Astrocyte (in vitro differentiated cells and primary cell): ENCODE measurements at regions not wholly inside any gene's neighbourhood (a gene's known extent, or its start where the extent isn't known, plus 50 kb on each side); places are given as distances from the start of the nearest gene placed in this dataset.

Experiments used
- DNase-seq: peaks from one replicate; pipeline ENCODE4 v3.0.0-alpha.2; 2010; ENCODE audit warnings: low read depth
- FAIRE-seq: peaks from 2 replicates; lab custom pipeline; 2011; peaks lifted over from hg19 to GRCh38; lab: Jason Lieb, UNC
- H2AFZ ChIP-seq: 2 replicates; pipeline ENCODE4 v1.6.0; 2012; ENCODE audit warnings: low read depth, low read length, inconsistent platforms
- H3K27ac ChIP-seq: 2 replicates; pipeline ENCODE4 v1.5.1; 2011; ENCODE audit warnings: low read depth, low read length, inconsistent platforms
- H3K27me3 ChIP-seq: 2 replicates; pipeline ENCODE4 v1.6.0; 2011; ENCODE audit warnings: low read length, inconsistent platforms; ENCODE audit not compliant: insufficient read depth
- H3K36me3 ChIP-seq: 2 replicates; pipeline ENCODE4 v1.5.1; 2011; ENCODE audit warnings: low read length, inconsistent platforms; ENCODE audit not compliant: insufficient read depth
- H3K4me1 ChIP-seq: 2 replicates; pipeline ENCODE4 v1.5.1; 2011; ENCODE audit warnings: low read length, inconsistent platforms; ENCODE audit not compliant: insufficient read depth
- H3K4me2 ChIP-seq: 2 replicates; pipeline ENCODE4 v1.6.0; 2012; ENCODE audit warnings: low read length, inconsistent platforms
- H3K4me3 ChIP-seq: 2 replicates; pipeline ENCODE4 v1.5.1; 2011; ENCODE audit warnings: low read depth, mild to moderate bottlenecking, low read length, inconsistent platforms; ENCODE audit not compliant: insufficient read depth
- H3K79me2 ChIP-seq: 2 replicates; pipeline ENCODE4 v1.6.0; 2012; ENCODE audit warnings: mild to moderate bottlenecking, low read length, inconsistent platforms; ENCODE audit not compliant: insufficient read depth
- H3K9ac ChIP-seq: 2 replicates; pipeline ENCODE4 v1.6.0; 2012; ENCODE audit warnings: mild to moderate bottlenecking, low read length, inconsistent platforms
- H3K9me3 ChIP-seq: 2 replicates; pipeline ENCODE4 v1.5.1; 2012; ENCODE audit warnings: low read depth, mild to moderate bottlenecking, low read length, inconsistent platforms; ENCODE audit not compliant: insufficient read depth
- H4K20me1 ChIP-seq: 2 replicates; pipeline ENCODE4 v1.6.0; 2012; ENCODE audit warnings: low read length, inconsistent platforms; ENCODE audit not compliant: insufficient read depth
- H3K27ac Mint-ChIP-seq: one replicate; pipeline ENCODE4 v1.8.0; 2021; ENCODE audit warnings: mild to moderate bottlenecking, mixed read lengths; ENCODE audit not compliant: unreplicated experiment
- H3K27me3 Mint-ChIP-seq: one replicate; pipeline ENCODE4 v1.8.0; 2021; ENCODE audit warnings: low read depth, mixed read lengths; ENCODE audit not compliant: unreplicated experiment
- H3K36me3 Mint-ChIP-seq: one replicate; pipeline ENCODE4 v1.8.0; 2021; ENCODE audit warnings: low read depth, mixed read lengths; ENCODE audit not compliant: unreplicated experiment
- H3K4me1 Mint-ChIP-seq: one replicate; pipeline ENCODE4 v1.8.0; 2021; ENCODE audit warnings: low read depth, mixed read lengths; ENCODE audit not compliant: unreplicated experiment
- H3K4me3 Mint-ChIP-seq: one replicate; pipeline ENCODE4 v1.8.0; 2021; ENCODE audit warnings: mild to moderate bottlenecking, moderate library complexity, mixed read lengths; ENCODE audit not compliant: unreplicated experiment
- H3K9me3 Mint-ChIP-seq: one replicate; pipeline ENCODE4 v1.8.0; 2021; ENCODE audit warnings: mild to moderate bottlenecking, mixed read lengths; ENCODE audit not compliant: unreplicated experiment
- EZH2 ChIP-seq: IDR thresholded peaks from 2 replicates; pipeline ENCODE4 v1.6.1; 2012; ENCODE audit warnings: mild to moderate bottlenecking, low read length, inconsistent platforms; ENCODE audit not compliant: insufficient read depth
- TF ChIP-seq, protein P1 (sequence below): IDR thresholded peaks from 2 replicates; pipeline ENCODE4 v1.5.1; 2011; ENCODE audit warnings: low read depth, mild to moderate bottlenecking, inconsistent platforms, low read length, moderate library complexity; ENCODE audit not compliant: insufficient read depth

DNA sequence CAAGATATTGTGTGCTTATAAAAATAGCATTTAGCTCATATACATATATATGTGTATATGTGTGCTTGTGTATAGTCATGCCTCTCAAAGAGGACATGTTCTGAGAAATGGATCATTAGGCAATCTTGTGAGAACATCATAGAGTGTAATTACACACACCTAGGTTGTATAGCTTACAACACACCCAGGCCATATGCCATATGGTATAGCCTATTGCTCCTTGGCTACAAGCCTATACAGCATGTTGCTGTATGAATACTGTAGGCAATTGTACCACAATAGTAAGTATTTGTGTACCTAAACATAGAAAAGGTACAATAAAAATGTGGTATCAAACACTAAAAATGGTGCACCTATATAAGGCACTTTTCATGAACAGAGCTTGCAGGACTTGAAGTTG, 1510.5 kb upstream of the LRRTM3 start:
- H3K4me1 ChIP-seq: no peaks in the 10 kb centered on the region
- H3K36me3 ChIP-seq: no peaks in the 10 kb centered on the region
- FAIRE-seq (no peak), DNase-seq (no peak)
- Mint-ChIP-seq H3K27me3 (no peaks in the 10 kb centered on the region), H3K27ac (peak overlapping the region; percentile 22), H3K36me3 (no peaks in the 10 kb centered on the region), H3K4me3 (no peak overlapping the region), H3K4me1 (peaks cover 22% of the 10 kb centered on the region), H3K9me3 (peaks cover 2% of the 10 kb centered on the region)
- H3K27ac ChIP-seq: no peak overlapping the region
- H2AFZ ChIP-seq: no peak overlapping the region
- no peak overlapping the region for H3K9ac ChIP-seq
- no peaks in the 10 kb centered on the region for H3K9me3 ChIP-seq
- TF ChIP-seq, protein P1, sequence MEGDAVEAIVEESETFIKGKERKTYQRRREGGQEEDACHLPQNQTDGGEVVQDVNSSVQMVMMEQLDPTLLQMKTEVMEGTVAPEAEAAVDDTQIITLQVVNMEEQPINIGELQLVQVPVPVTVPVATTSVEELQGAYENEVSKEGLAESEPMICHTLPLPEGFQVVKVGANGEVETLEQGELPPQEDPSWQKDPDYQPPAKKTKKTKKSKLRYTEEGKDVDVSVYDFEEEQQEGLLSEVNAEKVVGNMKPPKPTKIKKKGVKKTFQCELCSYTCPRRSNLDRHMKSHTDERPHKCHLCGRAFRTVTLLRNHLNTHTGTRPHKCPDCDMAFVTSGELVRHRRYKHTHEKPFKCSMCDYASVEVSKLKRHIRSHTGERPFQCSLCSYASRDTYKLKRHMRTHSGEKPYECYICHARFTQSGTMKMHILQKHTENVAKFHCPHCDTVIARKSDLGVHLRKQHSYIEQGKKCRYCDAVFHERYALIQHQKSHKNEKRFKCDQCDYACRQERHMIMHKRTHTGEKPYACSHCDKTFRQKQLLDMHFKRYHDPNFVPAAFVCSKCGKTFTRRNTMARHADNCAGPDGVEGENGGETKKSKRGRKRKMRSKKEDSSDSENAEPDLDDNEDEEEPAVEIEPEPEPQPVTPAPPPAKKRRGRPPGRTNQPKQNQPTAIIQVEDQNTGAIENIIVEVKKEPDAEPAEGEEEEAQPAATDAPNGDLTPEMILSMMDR: no peak
- TF ChIP-seq EZH2: no peak
- no peak overlapping the region for H3K4me2 ChIP-seq
- no peaks in the 10 kb centered on the region for H4K20me1 ChIP-seq
- H3K79me2 ChIP-seq: no peaks in the 10 kb centered on the region
- no peaks in the 10 kb centered on the region for H3K27me3 ChIP-seq
- H3K4me3 ChIP-seq: no peak overlapping the region

DNA sequence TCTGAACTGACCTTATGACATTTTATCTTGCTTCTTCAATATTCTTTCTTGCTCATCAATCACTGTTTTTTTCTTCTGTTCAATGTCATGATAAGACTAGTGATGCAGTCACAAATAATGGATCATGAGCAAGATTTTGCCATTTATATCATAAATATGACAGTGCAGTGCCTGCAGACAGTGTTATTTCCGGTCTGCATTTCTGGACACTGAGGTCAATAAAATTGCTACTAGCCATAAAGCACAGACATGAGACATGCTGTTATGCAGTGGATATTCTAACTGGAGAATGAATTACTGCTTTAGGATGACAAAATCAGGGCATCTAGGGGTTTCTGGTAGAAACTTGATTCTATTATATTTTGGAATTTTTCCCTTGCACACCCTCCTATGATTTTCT, 1509.7 kb upstream of the LRRTM3 start:
- H3K4me1 Mint-ChIP-seq: peaks cover 22% of the 10 kb centered on the region
- H3K27ac Mint-ChIP-seq: peak overlapping the region; percentile 89
- H3K27ac ChIP-seq: no peak overlapping the region
- no peaks in the 10 kb centered on the region for H3K36me3 Mint-ChIP-seq
- DNase-seq (no peak), FAIRE-seq (no peak)
- H3K36me3 ChIP-seq: no peaks in the 10 kb centered on the region
- no peaks in the 10 kb centered on the region for H3K79me2 ChIP-seq
- TF ChIP-seq, protein P1: no peak
- no peak for TF ChIP-seq EZH2
- no peak overlapping the region for H3K4me3 ChIP-seq
- no peak overlapping the region for H3K4me3 Mint-ChIP-seq
- H3K9ac ChIP-seq: no peak overlapping the region
- no peaks in the 10 kb centered on the region for H3K9me3 ChIP-seq
- no peaks in the 10 kb centered on the region for H3K4me1 ChIP-seq
- H3K27me3 Mint-ChIP-seq: no peaks in the 10 kb centered on the region
- no peak overlapping the region for H3K4me2 ChIP-seq
- H4K20me1 ChIP-seq: no peaks in the 10 kb centered on the region
- H2AFZ ChIP-seq: no peak overlapping the region
- peaks cover 2% of the 10 kb centered on the region for H3K9me3 Mint-ChIP-seq
- no peaks in the 10 kb centered on the region for H3K27me3 ChIP-seq

DNA sequence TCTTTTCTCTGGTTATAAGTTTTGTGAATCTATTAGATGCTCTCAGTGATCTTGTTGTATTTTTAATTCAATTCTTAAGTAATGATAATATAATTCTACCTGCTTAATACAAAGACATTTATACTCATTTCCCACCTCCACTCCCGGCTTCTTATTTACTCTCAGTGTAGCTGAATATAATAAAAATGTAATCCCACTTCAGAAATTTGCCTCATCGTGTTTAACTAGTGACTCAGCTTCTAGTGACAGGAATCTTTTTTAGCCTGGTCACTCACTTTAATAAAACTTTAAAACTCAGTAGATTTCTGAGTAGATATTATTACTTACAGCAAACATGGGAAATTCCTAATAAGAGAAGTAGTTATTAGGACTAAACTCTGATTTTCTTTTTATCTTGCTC, 1506.2 kb upstream of the LRRTM3 start:
- Histone ChIP-seq H2AFZ (no peak overlapping the region), H3K27me3 (no peaks in the 10 kb centered on the region), H3K36me3 (no peaks in the 10 kb centered on the region), H3K4me3 (no peak overlapping the region), H4K20me1 (no peaks in the 10 kb centered on the region), H3K79me2 (no peaks in the 10 kb centered on the region), H3K4me1 (no peaks in the 10 kb centered on the region), H3K9ac (no peak overlapping the region), H3K4me2 (no peak overlapping the region), H3K27ac (peak overlapping the region; percentile 18), H3K9me3 (no peaks in the 10 kb centered on the region)
- no peaks in the 10 kb centered on the region for H3K36me3 Mint-ChIP-seq
- peaks cover 22% of the 10 kb centered on the region for H3K4me1 Mint-ChIP-seq
- DNase-seq: no peak
- no peak for FAIRE-seq
- H3K9me3 Mint-ChIP-seq: peaks cover 2% of the 10 kb centered on the region
- H3K27me3 Mint-ChIP-seq: no peaks in the 10 kb centered on the region
- no peak overlapping the region for H3K4me3 Mint-ChIP-seq
- peak overlapping the region; percentile 92 for H3K27ac Mint-ChIP-seq
- no peak for TF ChIP-seq EZH2
- TF ChIP-seq, protein P1: no peak
